ENCODE measurements at regions not wholly inside any gene's neighbourhood (a gene's known extent, or its start where the extent isn't known, plus 50 kb on each side); places are given as distances from the start of the nearest gene placed in this dataset.

GRCh38 chr13:102972191-102972590 is 94.0 kb downstream of the SLC10A2 start:
- no peak overlapping the region for H3K27ac ChIP-seq
- no peak for TF ChIP-seq ZFX (IDR thresholded peaks at IDR 0.05)
- no peak for TF ChIP-seq CTCF (conservative IDR thresholded peaks at IDR 0.05)

- no peak overlapping the region for H3K27ac ChIP-seq
- no peak for TF ChIP-seq ZFX (IDR thresholded peaks at IDR 0.05)
- no peak for TF ChIP-seq CTCF (conservative IDR thresholded peaks at IDR 0.05)
Observed at GRCh38 chr13:102970542-102970941, 95.7 kb downstream of the SLC10A2 start.

GRCh38 chr13:102968572-102969228 is 97.5 kb downstream of the SLC10A2 start:
- TF ChIP-seq CTCF (conservative IDR thresholded peaks at IDR 0.05): no peak
- TF ChIP-seq ZFX (IDR thresholded peaks at IDR 0.05): no peak

GRCh38 chr13:102965802-102966201 is 100.4 kb downstream of the SLC10A2 start:
- TF ChIP-seq CTCF (conservative IDR thresholded peaks at IDR 0.05) (no peak), ZFX (IDR thresholded peaks at IDR 0.05) (no peak)
- no peak overlapping the region for H3K27ac ChIP-seq

More at GRCh38 chr13:102968572-102969228, 97.5 kb downstream of the SLC10A2 start:
- no peak overlapping the region for H3K27ac ChIP-seq

GRCh38 chr13:102962430-102962829 is 103.8 kb downstream of the SLC10A2 start:
- H3K27ac ChIP-seq: no peak overlapping the region
- TF ChIP-seq ZFX (IDR thresholded peaks at IDR 0.05) (no peak), CTCF (conservative IDR thresholded peaks at IDR 0.05) (no peak)

GRCh38 chr13:102960959-102961358 is 105.3 kb downstream of the SLC10A2 start:
- H3K27ac ChIP-seq: no peak overlapping the region
- TF ChIP-seq ZFX (IDR thresholded peaks at IDR 0.05): no peak

GRCh38 chr13:102956449-102956848 is 109.8 kb downstream of the SLC10A2 start:
- no peak for TF ChIP-seq CTCF (conservative IDR thresholded peaks at IDR 0.05)
- H3K27ac ChIP-seq: no peak overlapping the region

- no peak overlapping the region for H3K27ac ChIP-seq
- TF ChIP-seq CTCF (conservative IDR thresholded peaks at IDR 0.05): no peak
- TF ChIP-seq ZFX (IDR thresholded peaks at IDR 0.05): no peak
Observed at GRCh38 chr13:102954350-102954749, 108.5 kb downstream of the ERCC5 start.

Data from C4-2B (cell line).